ENCODE measurements at regions not wholly inside any gene's neighbourhood (a gene's known extent, or its start where the extent isn't known, plus 50 kb on each side); places are given as distances from the start of the nearest gene placed in this dataset.

GRCh38 chr18:29853126-29853525 lies 1189.4 kb downstream of the DSC3 start:
- no peak for TF ChIP-seq CTCF (IDR thresholded peaks at IDR 0.05)
- no peak for TF ChIP-seq POLR2A (IDR thresholded peaks at IDR 0.05)
- no peak for TF ChIP-seq POLR2AphosphoS5 (IDR thresholded peaks at IDR 0.05)
